GM19455 (cell line): ENCODE measurements at regions not wholly inside any gene's neighbourhood (a gene's known extent, or its start where the extent isn't known, plus 50 kb on each side); places are given as distances from the start of the nearest gene placed in this dataset.

Experiments
- ATAC-seq: cut with Tn5 transposase; IDR thresholded peaks from one replicate; pipeline ENCODE4 v1.9.1; 2021; ENCODE audit not compliant: unreplicated experiment

GRCh38 chr11:15378941-15379340, 264.2 kb downstream of the INSC start:
- ATAC-seq, result no peak

GRCh38 chr11:15379483-15379882, 264.8 kb downstream of the INSC start:
- no peak for ATAC-seq

DNA sequence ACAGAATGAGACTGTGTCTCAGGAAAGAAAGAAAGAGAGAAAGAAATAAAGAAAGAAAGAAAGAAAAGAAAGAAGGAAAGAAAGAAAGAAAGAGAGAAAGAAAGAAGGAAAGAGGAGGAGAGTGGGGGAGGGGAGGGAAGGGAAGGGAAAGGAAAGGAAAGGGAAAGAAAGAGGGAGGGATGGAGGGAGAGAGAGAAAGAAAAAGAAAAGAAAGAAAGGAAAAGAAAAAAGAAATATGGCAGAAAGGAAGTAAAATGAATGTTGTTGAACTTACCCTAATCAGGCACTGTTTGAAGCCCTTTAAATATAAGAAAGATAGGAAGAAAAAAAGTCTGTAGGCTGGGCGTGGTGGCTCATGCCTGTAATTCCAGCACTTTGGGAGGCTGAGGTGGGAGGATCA, 276.1 kb downstream of the INSC start:
- ATAC-seq, result no peak

DNA sequence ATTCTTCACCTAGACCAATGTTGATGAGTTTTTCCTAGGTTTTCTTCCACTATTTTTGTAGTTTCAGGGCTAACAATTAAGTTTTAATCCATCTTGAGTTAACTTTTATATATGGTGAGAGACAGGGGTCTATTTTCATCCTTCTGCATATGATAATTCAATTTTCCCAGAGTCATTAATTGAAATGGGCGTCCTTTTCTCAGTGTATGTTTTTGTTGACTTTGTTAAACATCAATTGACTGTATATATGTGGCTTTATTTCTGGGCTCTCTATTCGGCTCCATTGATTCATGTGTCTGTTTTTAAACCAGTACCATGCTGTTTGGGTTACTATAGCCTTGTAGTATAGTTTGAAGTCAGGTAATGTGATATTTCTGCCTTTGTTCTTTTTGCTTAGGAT, 282.1 kb downstream of the INSC start:
- ATAC-seq, result no peak

- ATAC-seq, result no peak
These were observed 292.2 kb downstream of the INSC start for GRCh38 chr11:15406851-15407351.

- no peak for ATAC-seq
These were observed 297.3 kb downstream of the INSC start for GRCh38 chr11:15412054-15412453.

DNA sequence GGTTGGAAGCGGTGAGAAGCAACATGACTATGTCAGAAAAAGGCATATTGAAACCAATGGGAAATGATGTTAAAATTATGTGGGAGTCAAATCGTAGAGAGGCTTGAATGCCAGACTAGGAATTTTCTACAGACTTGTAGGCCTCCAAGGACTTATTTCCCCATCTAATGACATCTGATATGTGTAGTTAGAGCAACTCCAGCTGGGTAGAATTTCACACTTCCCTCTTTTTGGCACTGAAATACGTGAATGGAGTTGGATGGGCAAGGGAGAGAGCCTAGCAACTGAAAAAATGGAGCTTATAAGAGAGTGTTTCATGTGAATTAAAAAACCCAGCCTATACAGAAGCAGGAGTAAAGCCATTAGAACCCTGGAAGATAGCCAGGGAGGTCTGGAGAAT, 304.2 kb downstream of the INSC start:
- ATAC-seq, result no peak

- ATAC-seq, result no peak
These were observed 305.0 kb downstream of the INSC start for GRCh38 chr11:15419696-15420095.

DNA sequence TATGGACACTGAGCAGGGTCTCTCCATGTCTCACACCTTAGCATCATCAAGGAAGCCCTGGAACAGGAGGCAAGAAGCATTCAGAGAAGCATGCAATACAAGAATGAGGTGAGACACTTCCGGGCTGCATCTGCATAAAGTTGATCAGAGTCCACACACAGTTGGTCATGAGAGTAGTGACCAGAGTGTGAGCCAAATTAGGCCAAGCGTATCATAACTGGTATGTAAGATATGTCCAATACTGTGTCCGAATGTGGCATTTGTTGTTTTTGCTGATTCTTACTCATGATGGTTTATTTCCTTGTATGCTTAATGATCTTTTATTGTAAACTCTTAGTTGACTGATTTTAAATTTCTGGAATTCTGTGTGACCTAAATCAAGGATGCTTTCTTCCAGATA, 315.7 kb downstream of the INSC start:
- no peak for ATAC-seq

DNA sequence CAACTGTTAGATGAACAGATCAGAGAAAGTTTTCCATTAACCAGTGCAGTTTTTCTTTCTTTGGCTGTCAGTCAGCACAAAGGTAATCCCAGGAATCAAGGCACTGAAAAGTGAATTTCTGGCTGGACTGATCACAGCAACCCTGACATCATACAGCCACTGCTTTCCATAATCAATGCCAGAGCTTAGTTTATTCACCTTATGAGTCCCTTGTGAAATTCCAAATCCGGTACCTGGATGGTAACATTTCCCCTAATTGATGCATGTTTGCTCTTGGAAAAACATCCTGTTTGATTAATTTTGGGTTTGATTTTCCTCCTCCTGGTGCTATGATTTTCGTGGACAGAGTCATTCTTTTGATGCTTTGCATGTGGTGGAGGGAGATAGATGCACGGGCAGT, 319.8 kb downstream of the INSC start:
- ATAC-seq, result no peak

- ATAC-seq, result no peak
These were observed 331.6 kb downstream of the INSC start for GRCh38 chr11:15446315-15446714.

DNA sequence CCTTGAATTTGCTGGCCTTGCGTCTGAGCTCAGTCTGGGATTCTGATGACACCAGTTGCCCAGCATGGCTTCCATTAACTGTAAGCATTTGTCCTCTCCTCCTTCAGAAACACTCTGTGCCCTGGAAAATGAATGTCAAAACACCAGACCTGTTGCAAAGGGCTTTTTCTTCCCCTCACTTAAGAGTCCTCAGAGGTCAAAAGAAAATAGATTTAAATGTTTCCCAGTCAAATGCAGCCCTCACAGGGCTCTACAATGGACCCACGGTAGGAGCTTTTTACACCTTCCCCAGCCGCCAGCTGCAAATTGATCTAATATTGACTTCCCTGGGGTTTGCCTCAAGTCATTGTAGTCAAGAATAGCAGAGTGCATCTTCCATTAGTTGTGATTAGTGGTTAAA, 332.2 kb downstream of the INSC start:
- ATAC-seq, result no peak

- no peak for ATAC-seq
These were observed 337.0 kb downstream of the INSC start for GRCh38 chr11:15451713-15452112.

GRCh38 chr11:15453211-15453765, 338.6 kb downstream of the INSC start:
- no peak for ATAC-seq

GRCh38 chr11:15468466-15468865, 353.7 kb downstream of the INSC start:
- ATAC-seq, result no peak

DNA sequence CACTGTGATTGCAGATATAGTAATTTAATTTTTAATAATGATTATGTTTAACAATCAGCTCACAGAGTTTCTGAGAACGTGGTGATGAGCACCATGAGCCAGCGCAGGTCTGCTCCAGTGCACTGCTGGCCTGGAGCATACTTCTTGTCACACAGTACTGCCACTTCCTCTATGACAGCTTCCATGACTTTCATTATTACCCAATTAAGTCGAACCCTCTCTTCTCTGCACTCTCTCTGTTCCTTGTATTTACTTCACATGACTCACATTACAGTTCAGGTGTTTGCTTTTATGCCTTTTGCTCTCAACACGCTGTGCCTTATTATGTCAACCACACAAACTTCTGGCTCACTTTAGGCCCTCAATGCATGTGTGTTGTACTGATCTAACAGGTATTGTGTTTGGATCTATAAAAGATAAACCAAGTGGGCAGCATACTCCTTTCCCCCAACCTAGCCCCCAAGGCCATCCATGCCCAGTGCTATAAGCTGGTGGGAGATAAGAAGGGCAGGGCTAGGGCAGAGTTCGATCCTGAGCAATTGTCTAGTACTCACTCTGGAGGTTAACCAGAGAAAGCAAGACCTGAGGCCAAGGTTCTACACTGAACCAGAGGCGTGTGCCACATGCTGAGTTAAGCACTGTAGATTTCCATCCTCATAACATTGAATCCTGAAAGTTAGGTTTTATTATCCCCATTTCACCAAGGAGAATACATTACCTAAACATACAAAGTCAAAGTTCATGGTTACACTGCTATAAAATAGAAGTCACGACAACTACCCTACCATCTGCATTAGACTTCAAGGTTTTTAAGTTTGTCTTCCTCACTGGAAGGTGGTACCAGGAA, 356.5 kb downstream of the INSC start:
- no peak for ATAC-seq

GRCh38 chr11:15471895-15472799, 357.4 kb downstream of the INSC start:
- no peak for ATAC-seq

DNA sequence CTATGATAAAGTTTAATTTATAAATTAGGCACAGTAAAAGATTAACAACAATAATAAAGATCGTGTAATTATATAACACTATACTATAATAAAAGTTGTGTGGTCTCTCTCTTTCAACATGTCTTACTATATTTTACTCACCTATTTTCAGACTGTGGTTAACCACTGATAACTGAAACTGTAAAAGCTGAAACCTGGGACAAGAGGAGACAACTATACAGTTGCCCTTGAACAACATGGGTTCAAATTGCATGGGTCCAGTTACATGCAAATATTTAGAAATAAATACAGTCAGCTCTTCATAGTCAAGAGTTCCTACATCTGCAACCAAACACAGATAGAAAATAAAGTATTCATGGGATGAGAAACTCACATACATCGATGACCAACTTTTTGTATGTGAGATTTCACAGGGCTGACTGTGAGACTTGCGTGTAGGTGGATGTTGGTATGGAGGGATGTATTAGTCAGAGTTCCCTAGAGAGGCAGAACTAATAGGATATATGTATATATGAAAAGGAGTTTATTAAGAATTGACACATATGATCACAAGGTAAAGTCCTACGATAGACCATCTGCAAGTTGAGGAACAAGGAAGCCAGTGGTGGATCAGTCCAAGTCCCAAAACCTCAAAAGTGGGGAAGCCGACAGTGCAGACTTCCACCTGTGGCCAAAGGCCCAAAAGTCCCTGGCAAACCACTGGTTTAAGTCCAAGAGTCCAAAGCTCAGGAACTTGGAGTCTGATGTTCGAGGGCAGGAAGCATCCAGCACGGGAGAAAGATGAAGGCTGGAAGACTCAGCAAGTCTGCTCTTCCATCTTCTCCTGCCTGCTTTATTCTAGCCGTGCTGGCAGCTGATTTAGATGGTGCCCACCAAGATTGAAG, 359.5 kb downstream of the INSC start:
- no peak for ATAC-seq

- no peak for ATAC-seq
These were observed 361.7 kb downstream of the INSC start for GRCh38 chr11:15476371-15476917.

DNA sequence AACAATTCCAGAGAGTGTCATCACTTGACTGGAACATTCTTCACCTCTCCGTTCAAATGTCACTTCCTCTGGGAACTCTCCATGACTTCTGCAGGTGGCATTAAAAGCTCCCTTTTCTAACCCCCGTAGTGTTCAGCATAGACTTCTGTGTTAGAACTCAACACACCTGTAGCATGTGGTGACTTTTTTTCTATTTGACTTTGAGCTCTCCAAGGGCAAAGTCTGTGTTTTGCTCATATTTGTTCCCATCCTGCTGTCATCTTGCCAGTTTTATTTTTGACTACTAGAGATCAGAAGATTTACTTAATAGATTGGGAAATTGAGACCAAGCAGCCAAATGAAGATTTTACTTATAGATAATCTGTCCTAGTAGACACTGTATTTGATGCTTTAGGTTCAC, 367.1 kb downstream of the INSC start:
- ATAC-seq, result no peak
